Bronchial epithelial cell (primary cell): ENCODE measurements at regions not wholly inside any gene's neighbourhood (a gene's known extent, or its start where the extent isn't known, plus 50 kb on each side); places are given as distances from the start of the nearest gene placed in this dataset.

Experiments used
- DNase-seq: peaks from one replicate; pipeline ENCODE4 v3.0.0-alpha.2; 2010; ENCODE audit warnings: low read depth
- FAIRE-seq: peaks from 2 replicates; lab custom pipeline; 2011; peaks lifted over from hg19 to GRCh38; lab: Jason Lieb, UNC
- H3K27me3 ChIP-seq: 2 replicates; pipeline ENCODE4 v1.5.1; 2011; ENCODE audit warnings: low read length; ENCODE audit not compliant: control insufficient read depth, insufficient read depth
- H3K36me3 ChIP-seq: 2 replicates; pipeline ENCODE4 v1.5.1; 2011; ENCODE audit warnings: low read length; ENCODE audit not compliant: control insufficient read depth, insufficient read depth
- H3K4me3 ChIP-seq: 2 replicates; pipeline ENCODE4 v1.5.1; 2011; ENCODE audit warnings: mild to moderate bottlenecking, low read depth, low read length, control low read depth
- CTCF ChIP-seq: IDR thresholded peaks from 2 replicates; pipeline ENCODE4 v1.5.1; 2011; ENCODE audit warnings: mild to moderate bottlenecking, moderate library complexity, low read length, control low read depth, inconsistent platforms; ENCODE audit not compliant: insufficient read depth, severe bottlenecking

DNA sequence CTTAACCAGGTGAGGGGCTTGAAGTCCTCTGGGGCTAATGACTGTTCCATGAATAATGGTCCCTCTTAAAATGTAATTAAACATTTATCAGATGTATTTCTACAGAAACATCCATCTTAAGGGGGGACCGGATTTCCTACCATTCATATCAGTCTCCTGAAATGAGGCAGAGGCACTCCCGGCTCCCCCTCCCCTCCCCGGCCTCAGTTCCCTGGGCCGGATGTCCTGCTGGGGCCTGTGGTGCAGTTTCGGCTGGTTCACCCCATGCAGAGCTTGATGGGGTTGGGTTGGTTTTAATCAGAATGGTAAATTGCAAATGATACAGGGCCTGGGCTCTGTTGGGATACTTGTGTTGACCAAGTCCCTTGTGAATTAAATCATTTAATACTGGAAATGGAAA lies 349.4 kb downstream of the PREX1 start:
- DNase-seq = no peak

DNA sequence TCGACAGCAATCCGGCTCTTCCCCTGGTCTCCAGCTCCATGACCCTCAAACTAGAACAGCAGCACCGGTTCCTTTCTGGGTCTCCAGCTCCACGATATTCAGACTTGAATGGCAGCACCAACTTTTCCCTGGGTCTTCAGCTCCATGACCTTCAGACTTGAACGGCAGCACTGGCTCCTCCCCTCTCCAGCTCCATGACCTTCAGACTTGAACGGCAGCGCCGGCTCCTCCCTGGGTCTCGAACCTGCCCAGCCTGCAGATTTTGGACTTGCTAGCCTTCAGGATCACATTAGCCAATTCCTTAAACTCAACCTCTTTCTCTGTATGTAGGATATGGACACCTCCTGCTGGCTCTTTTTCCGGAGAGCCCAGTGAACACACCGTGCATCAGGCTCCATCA lies 350.9 kb downstream of the PREX1 start:
- Histone ChIP-seq H3K4me3 (no peak overlapping the region), H3K27me3 (no peaks in the 10 kb centered on the region), H3K36me3 (no peaks in the 10 kb centered on the region)
- TF ChIP-seq CTCF = no peak
- no peak for FAIRE-seq
- no peak for DNase-seq

More for the DNA sequence above, 349.4 kb downstream of the PREX1 start:
- no peaks in the 10 kb centered on the region for H3K27me3 ChIP-seq
- TF ChIP-seq CTCF = no peak
- H3K36me3 ChIP-seq = no peaks in the 10 kb centered on the region
- no peak overlapping the region for H3K4me3 ChIP-seq
- no peak for FAIRE-seq

DNA sequence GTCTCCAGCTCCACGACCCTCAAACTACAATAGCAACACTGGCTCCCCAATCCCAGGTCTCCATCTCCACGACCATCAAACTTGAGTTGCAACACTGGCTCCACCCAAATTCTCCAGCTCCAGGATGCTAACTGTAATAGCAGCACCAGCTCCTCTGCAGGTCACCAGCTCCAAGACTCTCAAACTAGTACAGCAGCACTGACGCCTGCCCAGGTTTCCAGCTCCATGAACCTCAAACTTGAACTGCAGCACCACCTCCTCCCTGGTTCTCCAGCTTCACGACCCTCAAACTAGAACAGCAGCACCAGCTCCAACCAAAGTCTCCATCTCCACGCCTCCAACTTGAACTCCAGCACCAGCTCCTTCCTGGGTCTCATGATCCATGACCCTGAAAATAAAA lies 353.8 kb downstream of the PREX1 start:
- Histone ChIP-seq H3K36me3 (no peaks in the 10 kb centered on the region), H3K4me3 (no peak overlapping the region), H3K27me3 (no peaks in the 10 kb centered on the region)
- FAIRE-seq (no peak), DNase-seq (no peak)
- TF ChIP-seq CTCF = no peak

DNA sequence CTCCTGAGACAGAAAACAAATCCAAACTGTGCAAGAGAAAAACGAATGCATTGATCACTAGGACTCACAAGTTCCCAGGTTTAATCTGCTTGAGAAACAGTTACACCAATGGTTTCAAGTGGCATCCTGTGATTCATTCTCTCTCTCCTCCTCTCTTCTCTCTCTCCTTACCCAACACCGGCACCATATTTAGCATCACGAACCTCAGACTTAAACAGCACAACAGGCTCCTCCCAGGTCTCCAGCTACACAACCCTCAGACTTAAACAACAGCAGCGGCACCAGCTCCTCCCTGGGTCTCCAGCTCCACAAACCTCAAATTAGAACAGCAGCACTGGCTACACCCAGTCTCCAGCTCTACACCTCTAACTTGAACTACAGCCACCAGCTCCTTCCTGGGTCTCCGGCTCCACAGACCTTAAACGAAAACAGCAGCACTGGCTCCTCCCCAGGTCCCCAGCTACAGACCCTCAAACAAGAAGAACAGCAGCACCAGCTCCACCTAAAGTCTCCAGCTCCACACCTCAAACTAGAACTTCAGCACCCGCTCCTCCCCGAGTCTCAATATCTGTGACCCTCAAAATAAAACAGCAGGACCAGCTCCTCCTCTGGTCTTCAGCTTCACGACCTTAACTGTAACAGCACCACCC lies 355.9 kb downstream of the PREX1 start:
- TF ChIP-seq CTCF = no peak
- no peak for DNase-seq
- Histone ChIP-seq H3K27me3 (no peaks in the 10 kb centered on the region), H3K36me3 (no peaks in the 10 kb centered on the region), H3K4me3 (no peak overlapping the region)
- peak; percentile 28 for FAIRE-seq

- no peak overlapping the region for H3K4me3 ChIP-seq
- H3K36me3 ChIP-seq = no peaks in the 10 kb centered on the region
- no peak for TF ChIP-seq CTCF
- DNase-seq (no peak), FAIRE-seq (no peak)
- H3K27me3 ChIP-seq = no peaks in the 10 kb centered on the region
These were observed 356.6 kb downstream of the PREX1 start for GRCh38 chr20:48471176-48471575.

GRCh38 chr20:48470141-48470540 lies 357.7 kb downstream of the PREX1 start:
- no peaks in the 10 kb centered on the region for H3K27me3 ChIP-seq
- no peak for FAIRE-seq
- no peak overlapping the region for H3K4me3 ChIP-seq
- DNase-seq = no peak
- no peak for TF ChIP-seq CTCF
- no peaks in the 10 kb centered on the region for H3K36me3 ChIP-seq
